H1 (cell line): ENCODE measurements at regions not wholly inside any gene's neighbourhood (a gene's known extent, or its start where the extent isn't known, plus 50 kb on each side); places are given as distances from the start of the nearest gene placed in this dataset.
A peak's percentile ranks its signal among the peaks of the same experiment; 100 is the strongest.

Experiments
- CTCF ChIA-PET: fragments of 300-600 bp; sonication (Branson Sonifier 250); formaldehyde crosslinking; loops from one replicate; lab custom pipeline; 2021; ENCODE audit not compliant: partially characterized antibody; lab: Charles Lee
- POLR2A ChIA-PET: fragments of 300-600 bp; sonication (Branson Sonifier 250); formaldehyde crosslinking; loops from one replicate; lab custom pipeline; 2021; ENCODE audit warnings: inconsistent platforms; ENCODE audit not compliant: partially characterized antibody; lab: Charles Lee
- DNase-seq, 2 experiments: peaks; one replicate each; pipeline versions ENCODE4 v3.0.0 to v3.0.0-alpha.2; 2010 to 2022; ENCODE audit warnings: low spot score in 2 of 2, low read depth in 1 of 2, mixed read lengths in 1 of 2
- FAIRE-seq: peaks from 2 replicates; lab custom pipeline; 2011; peaks lifted over from hg19 to GRCh38; lab: Jason Lieb, UNC
- H2AFZ ChIP-seq: 2 replicates; pipeline ENCODE4 v1.8.1; 2012; ENCODE audit warnings: low read length, inconsistent platforms
- H2AK5ac ChIP-seq: 2 replicates; pipeline ENCODE4 v1.6.1; 2013; ENCODE audit warnings: low read depth, low read length
- H2BK120ac ChIP-seq: replicated peaks from 2 replicates; pipeline ENCODE3; 2013; ENCODE audit warnings: low read depth, low read length, inconsistent platforms
- H2BK12ac ChIP-seq: 2 replicates; pipeline ENCODE4 v1.6.1; 2013; ENCODE audit warnings: low read depth, low read length
- H2BK15ac ChIP-seq: 2 replicates; pipeline ENCODE4 v1.6.1; 2013; ENCODE audit warnings: low read length
- H2BK20ac ChIP-seq: 2 replicates; pipeline ENCODE4 v1.6.1; 2013; ENCODE audit warnings: low read length
- H2BK5ac ChIP-seq: 2 replicates; pipeline ENCODE4 v1.6.1; 2013; ENCODE audit warnings: low read depth, low read length
- H3K14ac ChIP-seq: 2 replicates; pipeline ENCODE4 v1.6.1; 2013; ENCODE audit warnings: inconsistent platforms; ENCODE audit not compliant: insufficient read length
- H3K18ac ChIP-seq: 2 replicates; pipeline ENCODE4 v1.6.1; 2013; ENCODE audit warnings: low read length; ENCODE audit errors: extremely low read depth
- H3K23ac ChIP-seq: 2 replicates; pipeline ENCODE4 v1.6.1; 2013; ENCODE audit warnings: inconsistent platforms; ENCODE audit not compliant: insufficient read length
- H3K23me2 ChIP-seq: 2 replicates; pipeline ENCODE4 v1.6.1; 2013; ENCODE audit warnings: low read depth, low read length
- H3K27ac ChIP-seq: 2 replicates; pipeline ENCODE4 v1.6.1; 2011; ENCODE audit warnings: low read depth, low read length, inconsistent platforms
- H3K27me3 ChIP-seq, 4 experiments: replicated peaks in 1 of 4; 1 replicate in 1 of 4; 2 replicates in 3 of 4; pipeline versions ENCODE4 v1.6.1 to v1.8.1; 2011 to 2013; ENCODE audit warnings: low read length in 3 of 4, mild to moderate bottlenecking in 3 of 4, inconsistent platforms in 2 of 4, mixed read lengths in 2 of 4, moderate library complexity in 1 of 4; ENCODE audit not compliant: control insufficient read depth in 3 of 4, insufficient read depth in 3 of 4; ENCODE audit errors: extremely low read depth in 1 of 4
- H3K36me3 ChIP-seq, 4 experiments: 2 replicates each; pipeline versions ENCODE4 v1.6.1 to v1.8.1; 2011 to 2013; ENCODE audit warnings: mild to moderate bottlenecking in 4 of 4, low read length in 3 of 4, moderate library complexity in 2 of 4, control low read depth in 1 of 4, inconsistent platforms in 1 of 4; ENCODE audit not compliant: insufficient read depth in 4 of 4, control insufficient read depth in 2 of 4
- H3K4ac ChIP-seq: replicated peaks from 2 replicates; pipeline ENCODE3; 2013; ENCODE audit warnings: low read length, low read depth, mixed read lengths, inconsistent platforms; ENCODE audit not compliant: insufficient read length
- H3K4me1 ChIP-seq, 4 experiments: replicated peaks in 1 of 4; 1 replicate in 1 of 4; 2 replicates in 3 of 4; pipeline versions ENCODE4 v1.6.1 to v1.8.1; 2011 to 2013; ENCODE audit warnings: low read length in 3 of 4, inconsistent platforms in 2 of 4, mixed read lengths in 1 of 4; ENCODE audit not compliant: insufficient read depth in 4 of 4, control insufficient read depth in 3 of 4
- H3K4me2 ChIP-seq, 2 experiments: 2 replicates each; pipeline versions ENCODE4 v1.6.1 to v1.8.1; 2011 to 2013; ENCODE audit warnings: low read depth in 2 of 2, low read length in 2 of 2, control low read depth in 1 of 2, inconsistent platforms in 1 of 2, mild to moderate bottlenecking in 1 of 2; ENCODE audit not compliant: insufficient read depth in 1 of 2
- H3K4me3 ChIP-seq, 4 experiments: fragments of 200-600, 300-600 bp in 1 of 4; sonication (generic), shearing (Covaris generic), sonication (Bioruptor Twin) in 1 of 4; 2 replicates each; pipeline versions ENCODE4 v1.5.1 to v1.8.1; 2011 to 2016; ENCODE audit warnings: low read length in 4 of 4, low read depth in 3 of 4, control low read depth in 2 of 4, inconsistent platforms in 2 of 4, mild to moderate bottlenecking in 2 of 4, mixed read lengths in 1 of 4, moderate library complexity in 1 of 4; ENCODE audit not compliant: insufficient read depth in 2 of 4; ENCODE audit errors: extremely low read depth in 1 of 4
- H3K56ac ChIP-seq: replicated peaks from 2 replicates; pipeline ENCODE3; 2013; ENCODE audit warnings: low read depth, mild to moderate bottlenecking, mixed read lengths, low read length, inconsistent platforms; ENCODE audit not compliant: insufficient read length
- H3K79me1 ChIP-seq: 2 replicates; pipeline ENCODE4 v1.6.1; 2013; ENCODE audit warnings: low read depth, low read length, control low read depth
- H3K79me2 ChIP-seq, 2 experiments: 2 replicates each; pipeline versions ENCODE4 v1.6.1 to v1.8.1; 2012 to 2013; ENCODE audit warnings: low read length in 2 of 2, mild to moderate bottlenecking in 2 of 2, inconsistent platforms in 1 of 2; ENCODE audit not compliant: insufficient read depth in 2 of 2, control insufficient read depth in 1 of 2
- H3K9ac ChIP-seq, 4 experiments: replicated peaks in 1 of 4; 1 replicate in 1 of 4; 2 replicates in 3 of 4; pipeline versions ENCODE4 v1.6.1 to v1.8.1; 2011 to 2013; ENCODE audit warnings: low read depth in 3 of 4, low read length in 3 of 4, control low read depth in 2 of 4, mild to moderate bottlenecking in 2 of 4, moderate library complexity in 2 of 4, inconsistent platforms in 1 of 4; ENCODE audit errors: extremely low read depth in 1 of 4
- H3K9me3 ChIP-seq, 2 experiments: 2 replicates each; pipeline versions ENCODE4 v1.6.1 to v1.8.1; 2012 to 2013; ENCODE audit warnings: mild to moderate bottlenecking in 2 of 2, moderate library complexity in 2 of 2, control low read depth in 1 of 2, inconsistent platforms in 1 of 2, low read depth in 1 of 2, low read length in 1 of 2, mixed read lengths in 1 of 2; ENCODE audit not compliant: insufficient read depth in 2 of 2
- H4K20me1 ChIP-seq, 2 experiments: replicated peaks in 1 of 2; 2 replicates each; pipeline versions ENCODE3 to v1.8.1; 2011 to 2013; ENCODE audit warnings: inconsistent platforms in 2 of 2, low read length in 2 of 2, mild to moderate bottlenecking in 1 of 2; ENCODE audit not compliant: insufficient read depth in 2 of 2, control insufficient read depth in 1 of 2
- H4K5ac ChIP-seq: 2 replicates; pipeline ENCODE4 v1.6.1; 2013; ENCODE audit warnings: low read length, low read depth, mixed read lengths, inconsistent platforms; ENCODE audit not compliant: insufficient read length
- H4K8ac ChIP-seq: 2 replicates; pipeline ENCODE4 v1.8.0; 2013; ENCODE audit warnings: mild to moderate bottlenecking, moderate library complexity, low read length, inconsistent platforms; ENCODE audit not compliant: insufficient read depth; ENCODE audit errors: extremely low read depth
- H4K91ac ChIP-seq: replicated peaks from 2 replicates; pipeline ENCODE3; 2013; ENCODE audit warnings: low read length, mixed read lengths, inconsistent platforms; ENCODE audit not compliant: insufficient read length
- JUN ChIP-seq: IDR thresholded peaks from 2 replicates; pipeline ENCODE4 v1.6.1; 2011; ENCODE audit warnings: low read depth, mild to moderate bottlenecking, improper control_type of control experiment, low read length
- NANOG ChIP-seq: IDR thresholded peaks from 2 replicates; pipeline ENCODE4 v1.6.1; 2011; ENCODE audit warnings: low read length, low read depth, mild to moderate bottlenecking, inconsistent platforms; ENCODE audit not compliant: insufficient read depth, poor library complexity, severe bottlenecking
- POLR2A ChIP-seq, 2 experiments: IDR thresholded peaks; 1 replicate in 1 of 2; 2 replicates in 1 of 2; pipeline ENCODE4 v1.6.1; 2011; ENCODE audit warnings: low read depth in 2 of 2, low read length in 2 of 2, mild to moderate bottlenecking in 2 of 2; ENCODE audit errors: control extremely low read depth in 1 of 2
- SP1 ChIP-seq: IDR thresholded peaks from 2 replicates; pipeline ENCODE4 v1.6.1; 2011; ENCODE audit warnings: low read depth, low read length
- WGBS, 2 experiments: shearing (Covaris generic) in 1 of 2; methylation state at CpG; one replicate each; pipeline versions ENCODE4 v1.1.6 to v1.1.7; 2013 to 2015; ENCODE audit warnings: low lambda C conversion rate in 2 of 2, mixed read lengths in 2 of 2, inconsistent platforms in 1 of 2, low coverage in 1 of 2, missing lambda C conversion rate in 1 of 2; ENCODE audit not compliant: insufficient replicate concordance in 2 of 2, insufficient coverage in 1 of 2, insufficient read length in 1 of 2; ENCODE audit errors: extremely low coverage in 1 of 2, missing lambda C conversion rate in 1 of 2; 5-methylcytosine and 5-hydroxymethylcytosine counted together

DNA sequence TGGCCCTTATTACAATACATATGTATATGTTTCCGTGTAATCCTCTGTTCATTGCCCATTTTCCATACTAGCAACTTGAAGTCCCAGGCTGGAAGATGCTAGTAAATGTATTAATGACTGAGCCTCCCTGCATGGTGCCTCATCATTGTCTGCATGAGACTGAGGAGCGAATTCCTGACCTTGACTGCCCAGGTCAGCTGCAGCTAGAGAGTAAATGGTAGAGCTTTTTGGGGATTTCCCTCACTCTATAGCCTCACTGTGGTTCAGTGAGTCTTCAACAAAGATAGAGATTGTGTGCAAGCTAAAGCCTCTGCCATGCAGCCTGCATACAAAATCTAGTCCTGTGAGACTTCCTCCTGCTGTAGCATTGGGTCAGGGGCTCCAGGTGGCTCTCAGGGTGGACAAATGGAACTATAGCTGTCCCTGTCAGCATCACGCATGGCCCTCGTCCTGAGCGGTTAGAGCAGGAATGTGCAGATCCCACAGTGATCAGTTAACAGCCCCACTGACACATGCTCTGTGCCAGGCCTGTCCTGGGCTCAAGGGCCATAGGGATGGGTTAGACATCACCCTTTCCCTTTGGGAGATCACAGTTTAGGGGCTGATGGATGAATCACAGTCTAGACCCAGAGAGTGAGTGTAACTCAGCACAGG is 741.7 kb downstream of the MATN1 start:
- ChIA-PET CTCF (interaction anchor here (1.3 kb wide), 2 partner anchors 17 to 20 kb away, joined by 3 to 4 read pairs; no protein-coding TSS in a partner anchor), POLR2A (no interaction called here)
- WGBS, 2 experiments, result 75% methylated on average over 5 of the region's 5 CpGs; no CpG with 5 or more reads in 1 of the 2 experiments
- Histone ChIP-seq H3K23me2 (no peaks in the 10 kb centered on the region; the same call in 1 of the 2 replicates), H3K9ac (peak overlapping the region in 1 of 4 experiments; percentile 32; a peak in 2 of 7 replicates), H4K91ac (peak overlapping the region; percentile 95), H4K20me1 (no peaks in the 10 kb centered on the region), H3K56ac (no peak overlapping the region), H2BK12ac (peak overlapping the region; percentile 82; the same call in 1 of the 2 replicates), H3K23ac (no peak overlapping the region), H2AFZ (no peak overlapping the region), H3K4me1 (peaks cover 3 to 13% (median 8%) of the 10 kb centered on the region in 4 experiments), H3K18ac (peak overlapping the region; percentile 15; the same call in 1 of the 2 replicates), H2BK120ac (peak overlapping the region; percentile 97), H2AK5ac (peak overlapping the region; percentile 24; the same call in 1 of the 2 replicates), H3K9me3 (no peaks in the 10 kb centered on the region), H3K14ac (no peak overlapping the region), H4K5ac (no peak overlapping the region), H3K79me2 (no peaks in the 10 kb centered on the region), H3K27ac (peak overlapping the region; percentile 61; the same call in 1 of the 2 replicates), H2BK5ac (peak overlapping the region; percentile 47; the same call in 1 of the 2 replicates), H3K27me3 (no peaks in the 10 kb centered on the region), H3K4me3 (no peak overlapping the region), H2BK20ac (peak overlapping the region; percentile 88; the same call in 1 of the 2 replicates), H4K8ac (no peak overlapping the region; the same call in 1 of the 2 replicates), H3K36me3 (no peaks in the 10 kb centered on the region), H3K4ac (peak overlapping the region; percentile 96), H3K79me1 (no peaks in the 10 kb centered on the region), H3K4me2 (peak overlapping the region in 1 of 2 experiments; percentile 26; a peak in 2 of 4 replicates), H2BK15ac (peak overlapping the region; percentile 65; the same call in 1 of the 2 replicates)
- TF ChIP-seq POLR2A (IDR thresholded peaks at IDR 0.05; ENCODE audit: control extremely low read depth in 1 of 2, low read depth in 2 of 2, low read length in 2 of 2) (0 out of 3 replicates have a peak, but pooled peaks of 1 of the 2 experiments have one; percentile 33), NANOG (no peak), SP1 (no peak), JUN (no peak)
- FAIRE-seq (peak; percentile 86), DNase-seq (peak in 1 of 2 experiments; percentile 44)
